Hepatocyte (in vitro differentiated cells): ENCODE measurements at regions not wholly inside any gene's neighbourhood (a gene's known extent, or its start where the extent isn't known, plus 50 kb on each side); places are given as distances from the start of the nearest gene placed in this dataset.

ENCODE experiments used
- EZH2phosphoT487 ChIP-seq: fragments of 200-600 bp; sonication (generic); IDR thresholded peaks from one replicate; pipeline ENCODE4 v1.6.1; 2018; ENCODE audit warnings: antibody characterized with exemption, mild to moderate bottlenecking, low read depth, moderate library complexity; ENCODE audit not compliant: unreplicated experiment, severe bottlenecking
- TF ChIP-seq, protein P1 (sequence below): fragments of 200-600 bp; sonication (generic); IDR thresholded peaks from 2 replicates; pipeline ENCODE4 v1.5.1; 2016; ENCODE audit warnings: antibody characterized with exemption, mild to moderate bottlenecking; ENCODE audit not compliant: poor library complexity

DNA sequence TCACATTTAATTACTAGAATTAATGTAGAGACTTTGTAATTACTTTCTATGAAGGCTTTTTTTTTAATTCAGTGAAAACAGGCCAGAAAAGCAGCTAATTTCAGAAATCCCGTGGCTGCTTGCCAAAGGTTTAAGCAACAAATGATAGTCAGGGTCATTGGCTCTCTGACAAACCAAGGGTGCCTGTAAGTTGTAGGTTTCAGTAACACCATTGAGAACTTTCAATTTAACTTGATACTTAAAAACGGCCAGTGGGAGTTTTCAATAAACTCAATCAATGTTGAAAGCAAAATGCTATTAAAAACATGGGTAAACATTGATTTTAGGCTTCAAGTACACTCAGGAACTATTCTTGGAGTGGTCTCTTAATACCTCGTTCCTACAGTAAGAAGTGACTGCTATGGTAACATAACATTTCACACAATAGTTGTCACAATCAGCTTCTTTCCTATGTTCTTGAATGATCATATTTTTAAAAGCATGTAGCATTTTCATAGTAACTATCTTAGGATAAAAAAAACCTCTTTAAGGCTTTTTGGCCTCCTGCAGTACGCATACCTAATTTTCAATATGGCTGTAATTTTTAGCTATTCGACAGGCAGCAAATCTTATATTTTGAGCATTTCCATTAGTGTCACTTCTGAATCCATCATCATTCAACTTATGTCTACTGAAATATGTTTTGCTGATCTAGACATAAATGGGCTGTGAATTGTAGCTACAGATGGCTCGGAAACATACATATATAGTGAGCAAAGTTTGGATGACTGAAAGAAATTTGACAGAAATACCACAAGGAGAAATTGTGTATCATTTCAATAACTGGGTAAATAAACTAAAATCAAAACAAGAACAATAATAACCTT lies 592.1 kb upstream of the GBE1 start:
- TF ChIP-seq, protein P1, sequence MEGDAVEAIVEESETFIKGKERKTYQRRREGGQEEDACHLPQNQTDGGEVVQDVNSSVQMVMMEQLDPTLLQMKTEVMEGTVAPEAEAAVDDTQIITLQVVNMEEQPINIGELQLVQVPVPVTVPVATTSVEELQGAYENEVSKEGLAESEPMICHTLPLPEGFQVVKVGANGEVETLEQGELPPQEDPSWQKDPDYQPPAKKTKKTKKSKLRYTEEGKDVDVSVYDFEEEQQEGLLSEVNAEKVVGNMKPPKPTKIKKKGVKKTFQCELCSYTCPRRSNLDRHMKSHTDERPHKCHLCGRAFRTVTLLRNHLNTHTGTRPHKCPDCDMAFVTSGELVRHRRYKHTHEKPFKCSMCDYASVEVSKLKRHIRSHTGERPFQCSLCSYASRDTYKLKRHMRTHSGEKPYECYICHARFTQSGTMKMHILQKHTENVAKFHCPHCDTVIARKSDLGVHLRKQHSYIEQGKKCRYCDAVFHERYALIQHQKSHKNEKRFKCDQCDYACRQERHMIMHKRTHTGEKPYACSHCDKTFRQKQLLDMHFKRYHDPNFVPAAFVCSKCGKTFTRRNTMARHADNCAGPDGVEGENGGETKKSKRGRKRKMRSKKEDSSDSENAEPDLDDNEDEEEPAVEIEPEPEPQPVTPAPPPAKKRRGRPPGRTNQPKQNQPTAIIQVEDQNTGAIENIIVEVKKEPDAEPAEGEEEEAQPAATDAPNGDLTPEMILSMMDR: no peak
- no peak for TF ChIP-seq EZH2phosphoT487
